Stomach (tissue), 8 donors: ENCODE measurements at regions not wholly inside any gene's neighbourhood (a gene's known extent, or its start where the extent isn't known, plus 50 kb on each side); places are given as distances from the start of the nearest gene placed in this dataset.
"Not testable (repeated sequence)": the region's sequence is repeated elsewhere in the genome, so short reads cannot be mapped to it uniquely, and the experiment has no call there.

Experiments
- DNase-seq, 2 donors: peaks; one replicate each; pipeline versions ENCODE4 v3.0.0 to v3.0.0-alpha.2; 2013 to 2019
- H3K27ac ChIP-seq, 5 donors: fragments of 200-600 bp in 4 of 5; sonication (generic) in 4 of 5; one replicate each; pipeline ENCODE4 v1.5.1; 2013 to 2019; ENCODE audit warnings: mild to moderate bottlenecking in 1 of 5, moderate library complexity in 1 of 5
- H3K27me3 ChIP-seq, 3 donors: fragments of 200-600 bp; sonication (generic); one replicate each; pipeline ENCODE4 v1.5.1; 2017 to 2019; ENCODE audit warnings: mixed run types in 1 of 3
- H3K36me3 ChIP-seq, 4 donors: fragments of 200-600 bp; sonication (generic); 1 replicate in 3 of 4; 2 replicates in 1 of 4; pipeline ENCODE4 v1.5.1; 2016 to 2019
- H3K4me1 ChIP-seq, 4 donors: fragments of 200-600 bp; sonication (generic); one replicate each; pipeline ENCODE4 v1.5.1; 2016 to 2019
- H3K4me3 ChIP-seq, 4 donors: fragments of 200-600 bp; sonication (generic) in 3 of 4; one replicate each; pipeline ENCODE4 v1.5.1; 2016 to 2019; ENCODE audit warnings: mild to moderate bottlenecking in 1 of 4
- H3K9me3 ChIP-seq, 4 donors: fragments of 200-600 bp; sonication (generic); one replicate each; pipeline ENCODE4 v1.5.1; 2016 to 2019
- CTCF ChIP-seq, 7 experiments: fragments of 450-650 bp in 4 of 7; fragments of 200-600 bp in 3 of 7; sonication (generic) in 3 of 7; IDR thresholded peaks; one replicate each; pipeline ENCODE4 v1.5.1; 2016 to 2019; ENCODE audit warnings: antibody characterized with exemption in 7 of 7, control low read depth in 2 of 7, mild to moderate bottlenecking in 1 of 7
- EP300 ChIP-seq: sonication (generic); formaldehyde crosslinking; IDR thresholded peaks from one replicate; pipeline ENCODE4 v1.6.1; 2017; ENCODE audit warnings: antibody characterized with exemption
- POLR2A ChIP-seq, 4 donors: fragments of 450-650 bp; IDR thresholded peaks; one replicate each; pipeline ENCODE4 v1.6.1; 2016; ENCODE audit warnings: antibody characterized with exemption in 4 of 4, control low read depth in 2 of 4, mild to moderate bottlenecking in 1 of 4, moderate library complexity in 1 of 4
- POLR2AphosphoS5 ChIP-seq, 3 donors: sonication (generic); formaldehyde crosslinking; IDR thresholded peaks; one replicate each; pipeline ENCODE4 v1.6.1; 2016; ENCODE audit warnings: antibody characterized with exemption in 3 of 3
- WGBS, 5 donors: extraction: QIAGEN DNeasy Blood & Tissue Kit in 3 of 5; methylation state at CpG; one replicate each; pipeline versions ENCODE4 v1.1.5 to v1.1.7; 2013 to 2018; 5-methylcytosine and 5-hydroxymethylcytosine counted together
- intact Hi-C: fragments of 100-400 bp; cut with DNase I; formaldehyde crosslinking; loops from one replicate; pipeline ENCODE4 v1.15.1; 2023; ENCODE audit warnings: low total_unique reads
- donor health status: healthy with polysubstance abuse.
- donor health status: Bipolar disorder and iron deficiency.
- donor health status: healthy.

DNA sequence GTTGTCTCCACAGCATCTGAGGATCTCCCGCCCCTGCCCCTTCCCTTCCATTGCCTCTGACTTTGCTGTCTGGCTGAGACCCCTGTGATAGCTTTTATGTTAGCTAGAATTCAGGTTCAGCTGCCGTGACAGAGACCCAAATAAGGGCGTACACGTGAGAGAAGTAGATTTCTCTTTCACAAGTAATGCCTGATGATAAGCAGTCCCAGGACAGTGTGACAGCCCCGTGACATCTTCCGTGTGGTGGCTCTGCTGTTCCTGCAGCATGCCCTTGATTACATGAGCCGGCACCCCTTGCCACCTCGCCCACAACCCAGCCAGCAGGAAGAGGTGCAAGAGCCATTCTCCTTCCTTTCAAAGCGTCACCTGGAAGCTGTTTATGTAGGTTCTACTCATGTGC lies 130.9 kb upstream of the PODXL start:
- 68 to 75% (median 73%) methylated on average over 9 of the region's 9 CpGs for WGBS, 5 donors
- intact Hi-C loops: no loop called here
- no peaks in the 10 kb centered on the region for H3K36me3 ChIP-seq

GRCh38 chr7:131686833-131687232 lies 130.4 kb upstream of the PODXL start:
- no peak for TF ChIP-seq POLR2AphosphoS5 (IDR thresholded peaks at IDR 0.05)
- TF ChIP-seq POLR2A (IDR thresholded peaks at IDR 0.05): no peak
- no peak for TF ChIP-seq EP300
- no peak for TF ChIP-seq CTCF (IDR thresholded peaks at IDR 0.05)
- intact Hi-C loops: no loop called here
- no peaks in the 10 kb centered on the region for H3K36me3 ChIP-seq

More for the DNA sequence above, 130.9 kb upstream of the PODXL start:
- Histone ChIP-seq H3K9me3 (no peaks in the 10 kb centered on the region), H3K4me1 (peaks cover 5 to 9% (median 6%) of the 10 kb centered on the region in 4 donors), H3K27ac (no peak overlapping the region), H3K27me3 (peaks cover 0 to 71% (median 21%) of the 10 kb centered on the region in 3 donors), H3K4me3 (no peak overlapping the region)
- no peak for TF ChIP-seq POLR2AphosphoS5 (IDR thresholded peaks at IDR 0.05)
- TF ChIP-seq CTCF (IDR thresholded peaks at IDR 0.05): no peak
- TF ChIP-seq POLR2A (IDR thresholded peaks at IDR 0.05): no peak
- TF ChIP-seq EP300: no peak
- no peak for DNase-seq

DNA sequence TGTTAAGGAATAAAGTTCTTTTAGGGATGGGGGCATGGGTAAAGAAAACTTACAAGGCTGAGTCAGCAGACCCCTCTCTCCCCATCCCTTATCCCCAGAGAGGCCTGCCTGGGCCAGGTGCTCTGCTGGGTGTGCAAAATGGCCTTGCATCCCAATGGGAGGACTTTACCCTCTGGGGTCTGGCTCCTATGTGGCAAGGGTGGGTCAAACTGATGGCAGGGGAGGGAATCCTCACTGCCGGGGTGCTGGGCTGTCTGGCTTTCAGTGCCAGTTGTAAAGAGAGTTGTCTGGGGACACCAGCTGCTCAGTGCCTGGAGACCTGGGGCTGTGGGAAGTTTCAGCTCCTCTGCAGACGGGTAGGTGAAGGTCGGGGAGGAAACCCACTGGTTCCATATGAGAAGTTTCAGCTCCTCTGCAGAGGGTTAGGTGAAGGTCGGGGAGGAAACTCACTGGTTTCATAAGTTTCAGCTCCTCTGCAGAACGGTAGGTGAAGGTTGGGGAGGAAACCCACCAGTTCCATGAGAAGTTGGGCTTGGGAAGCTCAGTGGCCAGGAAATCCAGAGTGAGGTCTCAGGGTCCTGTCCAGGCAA lies 127.2 kb upstream of the PODXL start:
- no peaks in the 10 kb centered on the region for H3K4me1 ChIP-seq
- H3K9me3 ChIP-seq: no peaks in the 10 kb centered on the region
- H3K27ac ChIP-seq: no peak overlapping the region
- peaks cover 0 to 41% (median 0%) of the 10 kb centered on the region in 3 donors for H3K27me3 ChIP-seq
- H3K36me3 ChIP-seq: no peaks in the 10 kb centered on the region
- H3K4me3 ChIP-seq: no peak overlapping the region
- no peak for TF ChIP-seq POLR2A (IDR thresholded peaks at IDR 0.05)
- TF ChIP-seq CTCF (IDR thresholded peaks at IDR 0.05): no peak
- no peak for TF ChIP-seq EP300
- TF ChIP-seq POLR2AphosphoS5 (IDR thresholded peaks at IDR 0.05): no peak
- WGBS, 5 donors: 67 to 83% (median 70%) methylated on average over 5 of the region's 5 CpGs
- DNase-seq: no peak
- intact Hi-C loops: no loop called here

More at GRCh38 chr7:131686833-131687232, 130.4 kb upstream of the PODXL start:
- no peak overlapping the region for H3K4me3 ChIP-seq
- no peaks in the 10 kb centered on the region for H3K9me3 ChIP-seq
- peaks cover 0 to 66% (median 16%) of the 10 kb centered on the region in 3 donors for H3K27me3 ChIP-seq
- peaks cover under 1 to 5% (median 2%) of the 10 kb centered on the region in 4 donors for H3K4me1 ChIP-seq
- DNase-seq: no peak
- H3K27ac ChIP-seq: no peak overlapping the region

GRCh38 chr7:131681961-131682360 lies 125.5 kb upstream of the PODXL start:
- Histone ChIP-seq H3K9me3 (no peaks in the 10 kb centered on the region), H3K27me3 (peaks cover 0 to 28% (median 0%) of the 10 kb centered on the region in 3 donors), H3K36me3 (no peaks in the 10 kb centered on the region), H3K4me3 (no peak overlapping the region), H3K27ac (no peak overlapping the region), H3K4me1 (no peaks in the 10 kb centered on the region)
- WGBS, 5 donors: 2 to 96% (median 46%) methylated on average over 1 of the region's 1 CpG
- DNase-seq: no peak
- intact Hi-C loops: no loop called here
- TF ChIP-seq EP300: no peak
- no peak for TF ChIP-seq POLR2AphosphoS5 (IDR thresholded peaks at IDR 0.05)
- no peak for TF ChIP-seq POLR2A (IDR thresholded peaks at IDR 0.05)
- no peak for TF ChIP-seq CTCF (IDR thresholded peaks at IDR 0.05)

GRCh38 chr7:131679071-131679470 lies 122.6 kb upstream of the PODXL start:
- H3K9me3 ChIP-seq, DNase-seq, H3K36me3 ChIP-seq, H3K27ac ChIP-seq, H3K4me3 ChIP-seq, intact Hi-C loops, H3K4me1 ChIP-seq: not testable (repeated sequence)
- H3K27me3 ChIP-seq: peaks cover 0 to 17% (median 0%) of the 10 kb centered on the region in 3 donors
- WGBS, 5 donors: 59 to 70% (median 62%) methylated on average over 8 of the region's 8 CpGs

DNA sequence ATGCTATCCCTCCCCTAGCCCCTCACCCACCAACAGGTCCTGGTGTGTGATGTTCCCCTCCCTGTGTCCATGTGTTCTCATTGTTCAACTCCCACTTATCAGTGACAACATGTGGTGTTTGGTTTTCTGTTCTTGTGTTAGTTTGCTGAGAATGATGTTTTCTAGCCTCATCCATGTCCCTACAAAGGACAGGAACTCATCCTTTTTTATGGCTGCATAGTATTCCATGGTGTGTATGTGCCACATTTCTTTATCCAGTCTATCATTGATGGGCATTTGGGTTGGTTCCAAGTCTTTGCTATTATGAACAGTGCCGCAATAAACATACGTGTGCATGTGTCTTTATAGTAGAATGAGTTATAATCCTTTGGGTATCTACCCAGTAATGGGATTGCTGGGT lies 120.4 kb upstream of the PODXL start:
- H3K27me3 ChIP-seq, H3K36me3 ChIP-seq, H3K4me3 ChIP-seq, DNase-seq, intact Hi-C loops, H3K9me3 ChIP-seq, H3K4me1 ChIP-seq, H3K27ac ChIP-seq: not testable (repeated sequence)
- 93 to 100% (median 96%) methylated on average over 2 of the region's 2 CpGs for WGBS, 5 donors
